Mucosa of descending colon (tissue), 3 donors: ENCODE measurements at regions not wholly inside any gene's neighbourhood (a gene's known extent, or its start where the extent isn't known, plus 50 kb on each side); places are given as distances from the start of the nearest gene placed in this dataset.
A peak's percentile ranks its signal among the peaks of the same experiment; 100 is the strongest.
"Not testable (repeated sequence)": the region's sequence is repeated elsewhere in the genome, so short reads cannot be mapped to it uniquely, and the experiment has no call there.

Source experiments
- ATAC-seq: fragments of 200-7000 bp; cut with Tn5 transposase; one replicate; pipeline ENCODE4 v1.9.1; 2020; ENCODE audit warnings: mild to moderate bottlenecking, moderate library complexity
- DNase-seq, 3 donors: peaks; one replicate each; pipeline ENCODE4 v3.0.0-alpha.2; 2020
- H3K36me3 ChIP-seq: fragments of 200-600 bp; one replicate; pipeline ENCODE4 v1.8.0; 2021; ENCODE audit warnings: low read depth, mild to moderate bottlenecking
- H3K4me1 ChIP-seq: fragments of 200-600 bp; one replicate; pipeline ENCODE4 v1.8.0; 2021; ENCODE audit warnings: low read depth, mild to moderate bottlenecking
- H3K4me3 ChIP-seq: fragments of 200-600 bp; one replicate; pipeline ENCODE4 v1.8.0; 2021; ENCODE audit warnings: mild to moderate bottlenecking
- H3K9me3 ChIP-seq: fragments of 200-600 bp; one replicate; pipeline ENCODE4 v1.8.0; 2021; ENCODE audit warnings: mild to moderate bottlenecking
- intact Hi-C, 2 donors: fragments of 100-400 bp; cut with DNase I in 1 of 2; cut with micrococcal nuclease in 1 of 2; formaldehyde crosslinking; loops; one replicate each; pipeline versions ENCODE4 v1.11.0 to v1.11.1; 2022; cut with DNase I, micrococcal nuclease
- TF ChIP-seq, protein P1 (sequence below): fragments of 200-600 bp; IDR thresholded peaks from one replicate; pipeline ENCODE4 v1.8.0; 2022; ENCODE audit warnings: antibody characterized with exemption, mild to moderate bottlenecking
- donor health status: DM: no; HTN: no; CAD: no; lungs with moderate emphysema.
- donor health status: DM: no; HTN: no; CAD: no.
- donor health status: DM: no; HTN: yes; CAD: no.

- DNase-seq, result peak in 2 of 3 donors; percentile 54 to 72
- intact Hi-C loops, result loop anchor here in 1 of 2 donors (2.0 kb wide), 1 partner anchor 167 kb away; no protein-coding TSS in a partner anchor
- H3K36me3 ChIP-seq, result no peaks in the 10 kb centered on the region
- no peak overlapping the region for H3K4me3 ChIP-seq
- ATAC-seq, result peak; percentile 95
- TF ChIP-seq, protein P1, sequence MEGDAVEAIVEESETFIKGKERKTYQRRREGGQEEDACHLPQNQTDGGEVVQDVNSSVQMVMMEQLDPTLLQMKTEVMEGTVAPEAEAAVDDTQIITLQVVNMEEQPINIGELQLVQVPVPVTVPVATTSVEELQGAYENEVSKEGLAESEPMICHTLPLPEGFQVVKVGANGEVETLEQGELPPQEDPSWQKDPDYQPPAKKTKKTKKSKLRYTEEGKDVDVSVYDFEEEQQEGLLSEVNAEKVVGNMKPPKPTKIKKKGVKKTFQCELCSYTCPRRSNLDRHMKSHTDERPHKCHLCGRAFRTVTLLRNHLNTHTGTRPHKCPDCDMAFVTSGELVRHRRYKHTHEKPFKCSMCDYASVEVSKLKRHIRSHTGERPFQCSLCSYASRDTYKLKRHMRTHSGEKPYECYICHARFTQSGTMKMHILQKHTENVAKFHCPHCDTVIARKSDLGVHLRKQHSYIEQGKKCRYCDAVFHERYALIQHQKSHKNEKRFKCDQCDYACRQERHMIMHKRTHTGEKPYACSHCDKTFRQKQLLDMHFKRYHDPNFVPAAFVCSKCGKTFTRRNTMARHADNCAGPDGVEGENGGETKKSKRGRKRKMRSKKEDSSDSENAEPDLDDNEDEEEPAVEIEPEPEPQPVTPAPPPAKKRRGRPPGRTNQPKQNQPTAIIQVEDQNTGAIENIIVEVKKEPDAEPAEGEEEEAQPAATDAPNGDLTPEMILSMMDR, result peak; percentile 87
- no peaks in the 10 kb centered on the region for H3K4me1 ChIP-seq
- H3K9me3 ChIP-seq, result no peaks in the 10 kb centered on the region
Measured at GRCh38 chr19:28633319-28634018, 579.5 kb downstream of the UQCRFS1 start.

DNA sequence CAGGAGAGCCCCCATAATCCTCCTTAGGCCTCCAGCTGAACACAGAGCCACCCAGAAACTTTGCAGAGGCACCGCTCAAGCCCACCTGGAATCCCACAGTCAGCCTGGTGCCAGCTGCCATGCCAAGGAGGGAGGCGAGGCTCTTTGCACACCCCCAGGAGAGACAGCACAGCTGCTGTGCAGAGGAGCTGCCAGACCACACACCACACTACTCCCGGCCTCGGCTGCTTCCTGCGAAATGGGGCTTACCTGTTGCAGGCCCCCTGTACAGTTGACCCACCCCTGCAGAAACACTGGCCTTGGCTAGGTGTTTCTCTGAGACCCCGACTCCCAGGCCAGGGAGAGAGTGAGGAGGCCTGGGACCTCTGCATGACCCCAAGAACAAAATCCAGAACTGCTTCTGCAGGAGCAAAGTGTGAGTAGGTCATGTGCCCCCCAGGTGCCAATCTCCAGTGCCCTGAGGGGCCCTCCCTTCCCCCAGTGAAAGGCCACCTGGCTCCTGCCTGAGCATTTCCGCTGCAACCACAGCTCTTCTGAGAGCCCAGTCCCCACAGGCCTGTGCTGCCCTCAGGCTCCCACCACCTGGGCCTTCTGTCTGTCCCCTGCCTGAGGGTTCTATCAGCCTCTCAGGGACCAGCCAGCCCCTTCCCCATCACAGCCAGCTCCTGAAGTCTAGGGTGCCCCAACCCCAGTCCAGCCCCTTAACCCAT, 580.4 kb downstream of the UQCRFS1 start:
- TF ChIP-seq, protein P1, result no peak
- H3K4me3 ChIP-seq, result no peak overlapping the region
- no peak for ATAC-seq
- DNase-seq, result no peak
- no peaks in the 10 kb centered on the region for H3K4me1 ChIP-seq
- H3K9me3 ChIP-seq, result peaks cover 2% of the 10 kb centered on the region
- H3K36me3 ChIP-seq, result no peaks in the 10 kb centered on the region
- intact Hi-C loops, result loop anchor here in 1 of 2 donors (2.0 kb wide), 1 partner anchor 166 kb away; no protein-coding TSS in a partner anchor

DNA sequence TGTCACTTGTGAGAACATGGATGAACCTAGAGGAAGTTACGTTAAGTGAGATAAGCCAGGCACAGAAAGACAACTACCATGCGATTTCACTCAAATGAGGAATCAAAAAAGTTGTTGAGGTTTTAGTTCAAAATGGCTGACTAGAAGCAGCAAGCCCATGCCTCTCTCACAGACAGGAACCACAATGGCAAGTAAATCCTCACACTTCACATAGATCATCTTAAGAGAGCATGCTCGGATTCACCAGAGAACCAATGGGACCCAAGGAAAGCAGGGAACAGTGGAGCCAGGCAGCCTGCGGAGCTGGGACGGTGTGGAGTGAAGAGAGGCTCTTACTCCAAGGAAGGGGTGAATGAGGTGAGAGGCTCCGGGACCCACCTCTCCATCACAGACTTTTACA, 581.0 kb downstream of the UQCRFS1 start:
- intact Hi-C loops, result loop anchor here in 1 of 2 donors (2.0 kb wide), 1 partner anchor 165 kb away; no protein-coding TSS in a partner anchor
- DNase-seq (no peak), ATAC-seq (no peak)
- Histone ChIP-seq H3K4me3 (no peak overlapping the region), H3K9me3 (peaks cover 6% of the 10 kb centered on the region), H3K4me1 (no peaks in the 10 kb centered on the region), H3K36me3 (no peaks in the 10 kb centered on the region)
- TF ChIP-seq, protein P1, result no peak

GRCh38 chr19:28627669-28628068, 585.3 kb downstream of the UQCRFS1 start:
- TF ChIP-seq, protein P1, result no peak
- ATAC-seq (no peak), DNase-seq (no peak)
- Histone ChIP-seq H3K4me1 (no peaks in the 10 kb centered on the region), H3K36me3 (no peaks in the 10 kb centered on the region), H3K4me3 (no peak overlapping the region), H3K9me3 (peaks cover 6% of the 10 kb centered on the region)
- intact Hi-C loops, result no loop called here

- H3K4me3 ChIP-seq, DNase-seq, H3K9me3 ChIP-seq, H3K4me1 ChIP-seq, ATAC-seq, intact Hi-C loops, H3K36me3 ChIP-seq: not testable (repeated sequence)
Measured at GRCh38 chr19:28626407-28626806, 586.5 kb downstream of the UQCRFS1 start.

GRCh38 chr19:28619816-28620429, 593.0 kb downstream of the UQCRFS1 start:
- DNase-seq, result no peak
- Histone ChIP-seq H3K36me3 (no peaks in the 10 kb centered on the region), H3K4me1 (no peaks in the 10 kb centered on the region), H3K9me3 (peaks cover 14% of the 10 kb centered on the region), H3K4me3 (no peak overlapping the region)
- ATAC-seq, result no peak
- TF ChIP-seq, protein P1, result no peak
- intact Hi-C loops, result no loop called here
